ENCODE measurements at regions not wholly inside any gene's neighbourhood (a gene's known extent, or its start where the extent isn't known, plus 50 kb on each side); places are given as distances from the start of the nearest gene placed in this dataset.

DNA sequence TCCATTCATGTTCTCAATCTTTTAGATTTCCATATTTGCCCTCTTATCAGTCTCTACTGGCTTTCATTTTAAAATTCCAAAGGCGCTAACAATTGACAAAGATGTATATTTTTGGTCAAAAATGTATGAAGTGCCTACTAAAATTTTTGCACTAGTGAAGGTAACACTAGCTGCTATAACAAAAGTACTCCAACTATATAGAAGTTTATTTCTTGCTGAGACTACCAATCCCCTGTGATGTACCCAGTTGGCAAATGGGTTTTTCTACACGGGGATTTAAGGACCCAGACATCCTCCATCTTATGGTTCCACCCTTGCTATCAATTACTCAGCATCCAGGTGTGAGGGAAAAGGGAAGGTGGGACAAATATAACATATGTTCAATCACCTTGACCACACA, 75.3 kb upstream of the TSPAN8 start:
- DNase-seq (no peak), ATAC-seq (no peak)
- Mint-ChIP-seq H3K4me3 (no peak overlapping the region), H3K9me3 (peaks cover 1% of the 10 kb centered on the region), H3K4me1 (ENCODE audit: low read depth) (no peaks in the 10 kb centered on the region), H3K36me3 (ENCODE audit: low read depth) (no peaks in the 10 kb centered on the region), H3K27me3 (no peaks in the 10 kb centered on the region), H3K27ac (no peak overlapping the region)
- CTCF ChIA-PET = no interaction called here
- TF ChIP-seq, protein P1, sequence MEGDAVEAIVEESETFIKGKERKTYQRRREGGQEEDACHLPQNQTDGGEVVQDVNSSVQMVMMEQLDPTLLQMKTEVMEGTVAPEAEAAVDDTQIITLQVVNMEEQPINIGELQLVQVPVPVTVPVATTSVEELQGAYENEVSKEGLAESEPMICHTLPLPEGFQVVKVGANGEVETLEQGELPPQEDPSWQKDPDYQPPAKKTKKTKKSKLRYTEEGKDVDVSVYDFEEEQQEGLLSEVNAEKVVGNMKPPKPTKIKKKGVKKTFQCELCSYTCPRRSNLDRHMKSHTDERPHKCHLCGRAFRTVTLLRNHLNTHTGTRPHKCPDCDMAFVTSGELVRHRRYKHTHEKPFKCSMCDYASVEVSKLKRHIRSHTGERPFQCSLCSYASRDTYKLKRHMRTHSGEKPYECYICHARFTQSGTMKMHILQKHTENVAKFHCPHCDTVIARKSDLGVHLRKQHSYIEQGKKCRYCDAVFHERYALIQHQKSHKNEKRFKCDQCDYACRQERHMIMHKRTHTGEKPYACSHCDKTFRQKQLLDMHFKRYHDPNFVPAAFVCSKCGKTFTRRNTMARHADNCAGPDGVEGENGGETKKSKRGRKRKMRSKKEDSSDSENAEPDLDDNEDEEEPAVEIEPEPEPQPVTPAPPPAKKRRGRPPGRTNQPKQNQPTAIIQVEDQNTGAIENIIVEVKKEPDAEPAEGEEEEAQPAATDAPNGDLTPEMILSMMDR (IDR thresholded peaks at IDR 0.05) = no peak
- intact Hi-C loops (cut with micrococcal nuclease) = no loop called here
- POLR2A ChIA-PET = no interaction called here

DNA sequence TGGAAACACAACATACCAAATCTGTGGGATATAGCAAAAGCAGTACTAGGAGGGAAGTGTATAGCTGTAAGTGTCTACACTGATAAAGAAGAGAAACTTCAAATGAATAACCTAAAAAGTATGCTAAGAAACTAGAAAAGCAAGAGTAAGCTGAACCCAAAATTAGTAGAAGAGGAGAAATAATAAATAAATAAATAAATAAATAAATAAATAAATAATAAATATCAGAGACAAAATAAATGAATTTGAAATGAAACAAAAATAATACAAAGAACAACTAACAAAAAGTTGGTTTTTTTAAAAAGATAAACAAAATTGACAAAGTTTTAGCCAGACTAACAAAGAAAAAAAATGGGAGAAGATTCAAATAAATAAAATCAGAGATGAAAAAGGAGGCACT, 72.7 kb upstream of the TSPAN8 start:
- no peak overlapping the region for H3K27ac Mint-ChIP-seq
- POLR2A ChIA-PET = no interaction called here
- no peak for ATAC-seq

DNA sequence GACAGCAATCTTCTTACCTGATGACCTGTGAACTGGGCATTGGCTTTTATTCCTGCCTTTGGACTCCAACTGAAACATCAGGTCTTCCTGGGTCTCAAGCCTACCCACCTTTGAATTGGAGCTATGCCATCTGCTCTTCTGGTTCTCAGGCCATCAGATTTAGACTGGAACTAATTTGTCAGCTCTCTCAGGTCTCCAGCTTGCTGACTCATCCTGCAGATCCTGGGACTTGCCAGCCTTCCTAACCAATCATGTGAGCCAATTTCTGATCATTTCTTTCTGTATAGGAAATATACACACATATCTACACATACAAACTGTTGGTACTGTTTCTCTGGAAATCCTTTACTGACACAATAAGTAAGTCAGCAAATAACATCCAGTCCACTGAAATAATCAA, 65.3 kb upstream of the TSPAN8 start:
- Mint-ChIP-seq H3K4me1 (ENCODE audit: low read depth) (no peaks in the 10 kb centered on the region), H3K36me3 (ENCODE audit: low read depth) (no peaks in the 10 kb centered on the region), H3K27ac (no peak overlapping the region), H3K27me3 (no peaks in the 10 kb centered on the region), H3K9me3 (no peaks in the 10 kb centered on the region), H3K4me3 (no peak overlapping the region)
- TF ChIP-seq, protein P1 (IDR thresholded peaks at IDR 0.05) = no peak
- ATAC-seq (no peak), DNase-seq (no peak)
- CTCF ChIA-PET = no interaction called here
- POLR2A ChIA-PET = no interaction called here
- intact Hi-C loops (cut with micrococcal nuclease) = no loop called here

More for the DNA sequence above, 72.7 kb upstream of the TSPAN8 start:
- Mint-ChIP-seq H3K9me3 (peaks cover 1% of the 10 kb centered on the region), H3K36me3 (ENCODE audit: low read depth) (no peaks in the 10 kb centered on the region), H3K27me3 (no peaks in the 10 kb centered on the region), H3K4me1 (ENCODE audit: low read depth) (no peaks in the 10 kb centered on the region), H3K4me3 (no peak overlapping the region)
- TF ChIP-seq, protein P1 (IDR thresholded peaks at IDR 0.05) = no peak
- DNase-seq = no peak
- intact Hi-C loops (cut with micrococcal nuclease) = no loop called here
- CTCF ChIA-PET = no interaction called here

DNA sequence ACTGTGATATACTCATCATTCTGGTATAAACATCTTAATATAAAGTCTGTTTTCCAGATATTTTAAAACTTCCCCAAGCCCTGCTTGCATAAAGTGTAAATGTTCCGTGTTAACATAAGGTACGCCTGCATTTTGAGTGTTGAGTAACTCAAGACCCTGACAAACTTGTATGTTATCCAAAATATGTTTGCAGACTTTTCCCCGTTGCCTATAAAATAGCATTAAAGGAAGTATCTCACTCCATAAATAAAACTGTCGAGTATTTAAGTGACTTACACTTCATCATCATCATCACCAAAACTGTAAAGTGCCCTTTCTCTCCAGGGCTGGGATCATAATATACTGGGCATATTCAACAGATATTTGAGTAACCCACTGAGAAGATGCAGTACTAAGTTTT, 64.6 kb upstream of the TSPAN8 start:
- no peaks in the 10 kb centered on the region for H3K27me3 Mint-ChIP-seq
- no peak for ATAC-seq

DNA sequence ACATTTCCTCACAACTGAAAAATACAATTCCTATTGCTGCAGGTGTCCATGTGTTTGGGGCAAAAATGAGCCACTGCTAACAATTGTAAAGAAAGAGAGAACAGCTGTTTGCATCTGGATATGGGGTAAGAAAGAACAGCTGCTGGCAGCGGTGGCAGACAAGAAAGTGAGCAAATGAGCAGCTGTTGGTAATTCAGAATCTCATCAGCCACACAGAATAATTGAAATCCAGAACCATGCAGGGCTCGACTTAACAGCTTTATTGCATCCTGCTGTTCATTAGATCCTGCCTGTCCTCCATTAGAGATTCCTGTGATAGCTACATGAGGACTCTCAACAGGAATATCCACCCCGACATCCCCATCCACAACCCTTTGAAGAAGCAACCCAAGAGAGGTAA, 62.5 kb upstream of the TSPAN8 start:
- POLR2A ChIA-PET = no interaction called here
- intact Hi-C loops (cut with micrococcal nuclease) = no loop called here
- Mint-ChIP-seq H3K4me1 (ENCODE audit: low read depth) (no peaks in the 10 kb centered on the region), H3K4me3 (no peak overlapping the region), H3K27ac (no peak overlapping the region), H3K27me3 (peaks cover 3% of the 10 kb centered on the region), H3K36me3 (ENCODE audit: low read depth) (no peaks in the 10 kb centered on the region), H3K9me3 (no peaks in the 10 kb centered on the region)
- TF ChIP-seq, protein P1 (IDR thresholded peaks at IDR 0.05) = no peak
- no peak for ATAC-seq
- DNase-seq = no peak
- CTCF ChIA-PET = no interaction called here

More for the DNA sequence above, 64.6 kb upstream of the TSPAN8 start:
- Mint-ChIP-seq H3K9me3 (no peaks in the 10 kb centered on the region), H3K27ac (no peak overlapping the region), H3K4me1 (ENCODE audit: low read depth) (no peaks in the 10 kb centered on the region), H3K4me3 (no peak overlapping the region), H3K36me3 (ENCODE audit: low read depth) (no peaks in the 10 kb centered on the region)
- TF ChIP-seq, protein P1 (IDR thresholded peaks at IDR 0.05) = no peak
- intact Hi-C loops (cut with micrococcal nuclease) = no loop called here
- ChIA-PET POLR2A (no interaction called here), CTCF (no interaction called here)
- no peak for DNase-seq
